PC-3 (cell line): ENCODE measurements at regions not wholly inside any gene's neighbourhood (a gene's known extent, or its start where the extent isn't known, plus 50 kb on each side); places are given as distances from the start of the nearest gene placed in this dataset.
"Not testable (repeated sequence)": the region's sequence is repeated elsewhere in the genome, so short reads cannot be mapped to it uniquely, and the experiment has no call there.

Experiments used
- ATAC-seq: fragments of 200-7000 bp; cut with Tn5 transposase; 2 replicates; pipeline ENCODE4 v1.9.1; 2020; ENCODE audit warnings: mild to moderate bottlenecking, moderate library complexity
- BruUV-seq: library from RNA; stranded (reverse); fragments of 400-500 nt; replicated peaks from 2 replicates; lab custom pipeline; 2021; lab: Mats Ljungman, UMichigan
- CTCF ChIA-PET: fragments of 300-600 bp; sonication (Branson Sonifier 250); formaldehyde crosslinking; loops from one replicate; lab custom pipeline; 2022; ENCODE audit warnings: antibody characterized with exemption; lab: Charles Lee
- POLR2A ChIA-PET: fragments of 300-600 bp; sonication (Branson Sonifier 250); formaldehyde crosslinking; loops from one replicate; lab custom pipeline; 2022; ENCODE audit warnings: antibody characterized with exemption; ENCODE audit not compliant: unreplicated experiment; lab: Charles Lee
- DNase-seq: peaks from one replicate; pipeline ENCODE4 v3.0.0-alpha.2; 2015
- H2AFZ ChIP-seq: fragments of 300-600 bp; sonication (generic); 2 replicates; pipeline ENCODE4 v1.6.0; 2016; ENCODE audit warnings: antibody characterized with exemption, low read length
- H3F3A ChIP-seq: fragments of 300-600 bp; sonication (generic); one replicate; pipeline ENCODE4 v1.6.0; 2017; ENCODE audit warnings: antibody characterized with exemption, low read length, control low read depth, mild to moderate bottlenecking; ENCODE audit not compliant: unreplicated experiment
- H3K27ac ChIP-seq: fragments of 300-600 bp; sonication (generic); 2 replicates; pipeline ENCODE4 v1.5.1; 2016; ENCODE audit warnings: mild to moderate bottlenecking, low read length
- H3K27me3 ChIP-seq: fragments of 300-600 bp; sonication (generic); 2 replicates; pipeline ENCODE4 v1.6.1; 2016; ENCODE audit warnings: low read length, mixed read lengths
- H3K36me3 ChIP-seq: fragments of 300-600 bp; sonication (generic); 2 replicates; pipeline ENCODE4 v1.6.1; 2016; ENCODE audit warnings: low read depth, mixed run types, low read length, mixed read lengths
- H3K4me1 ChIP-seq: fragments of 300-600 bp; sonication (generic); 2 replicates; pipeline ENCODE4 v1.5.1; 2016; ENCODE audit warnings: low read length; ENCODE audit not compliant: insufficient read depth
- H3K4me2 ChIP-seq: fragments of 300-600 bp; sonication (generic); 2 replicates; pipeline ENCODE4 v1.6.0; 2016; ENCODE audit warnings: low read length
- H3K4me3 ChIP-seq: fragments of 300-600 bp; sonication (generic); 2 replicates; pipeline ENCODE4 v1.5.1; 2016; ENCODE audit warnings: mild to moderate bottlenecking, low read length, mixed read lengths
- H3K79me2 ChIP-seq: fragments of 300-600 bp; sonication (generic); 2 replicates; pipeline ENCODE4 v1.6.1; 2017; ENCODE audit warnings: low read length, mixed read lengths
- H3K9ac ChIP-seq: fragments of 300-600 bp; sonication (generic); 2 replicates; pipeline ENCODE4 v1.6.0; 2016; ENCODE audit warnings: mild to moderate bottlenecking, low read length
- H3K9me2 ChIP-seq: fragments of 300-600 bp; sonication (generic); replicated peaks from 2 replicates; pipeline ENCODE4 v1.6.1; 2016; ENCODE audit warnings: mixed run types, low read length, mixed read lengths
- H3K9me3 ChIP-seq: fragments of 300-600 bp; sonication (generic); 2 replicates; pipeline ENCODE4 v1.6.1; 2016; ENCODE audit warnings: low read length, mixed read lengths
- H4K20me1 ChIP-seq: fragments of 300-600 bp; sonication (generic); 2 replicates; pipeline ENCODE4 v1.6.1; 2016; ENCODE audit warnings: low read length, mixed read lengths
- EZH2 ChIP-seq: fragments of 300-600 bp; sonication (generic); IDR thresholded peaks from one replicate; pipeline ENCODE4 v1.6.1; 2017; ENCODE audit warnings: antibody characterized with exemption, mild to moderate bottlenecking, low read length; ENCODE audit not compliant: unreplicated experiment
- EZH2phosphoT487 ChIP-seq: fragments of 300-600 bp; sonication (generic); IDR thresholded peaks from 2 replicates; pipeline ENCODE4 v1.6.1; 2018; ENCODE audit warnings: mild to moderate bottlenecking, antibody characterized with exemption, low read length, borderline replicate concordance
- intact Hi-C: fragments of 100-400 bp; cut with micrococcal nuclease; formaldehyde crosslinking; loops from 2 replicates; pipeline ENCODE4 v1.9.0; 2023
- TF ChIP-seq, protein P1 (sequence below): fragments of 300-600 bp; sonication (generic); conservative IDR thresholded peaks from 2 replicates; pipeline ENCODE4 v1.5.1; 2017; ENCODE audit warnings: antibody characterized with exemption, low read depth, mild to moderate bottlenecking, low read length

DNA sequence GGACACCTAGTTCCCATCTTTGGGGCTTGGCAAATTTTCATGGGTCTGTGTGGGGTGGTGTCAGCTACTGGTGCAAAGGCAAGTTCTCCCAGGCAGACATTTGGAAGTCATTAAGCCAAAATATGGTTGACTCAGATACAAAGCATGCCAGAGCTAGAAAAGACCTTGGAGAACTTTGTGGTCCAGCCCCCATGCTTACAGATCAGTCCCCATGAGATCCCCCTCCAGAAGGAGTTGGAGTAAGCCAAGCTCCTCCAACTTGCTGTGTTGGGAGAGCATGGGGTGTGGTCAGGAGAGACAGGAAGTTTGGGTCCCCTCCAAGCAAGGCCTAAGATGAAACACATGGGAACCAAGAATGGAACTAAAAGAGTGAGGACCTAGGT, 224.5 kb downstream of the CYP26B1 start:
- DNase-seq, result no peak
- intact Hi-C loops, result loop anchor here (5.0 to 10.0 kb wide), 3 partner anchors 74 to 654 kb away; no protein-coding TSS in a partner anchor
- Histone ChIP-seq H3K4me1 (peaks cover 6% of the 10 kb centered on the region), H3K9me3 (0 out of 2 replicates have a peak, but pooled peaks cover 5% of the 10 kb centered on the region), H2AFZ (no peak overlapping the region), H3K4me3 (no peak overlapping the region), H3K9me2 (no peaks in the 10 kb centered on the region), H3K79me2 (no peaks in the 10 kb centered on the region), H3K27ac (no peak overlapping the region), H3K36me3 (no peaks in the 10 kb centered on the region), H3F3A (no peaks in the 10 kb centered on the region), H3K27me3 (no peaks in the 10 kb centered on the region), H3K9ac (no peak overlapping the region), H3K4me2 (no peak overlapping the region), H4K20me1 (no peaks in the 10 kb centered on the region)
- no TSS peak for BruUV-seq
- ChIA-PET POLR2A (no interaction called here), CTCF (interaction anchor here (1.3 to 2.2 kb wide), 3 partner anchors 192 to 227 kb away, joined by 3 to 47 read pairs (median 11); no protein-coding TSS in a partner anchor)
- ATAC-seq, result no peak
- no peak for TF ChIP-seq EZH2

DNA sequence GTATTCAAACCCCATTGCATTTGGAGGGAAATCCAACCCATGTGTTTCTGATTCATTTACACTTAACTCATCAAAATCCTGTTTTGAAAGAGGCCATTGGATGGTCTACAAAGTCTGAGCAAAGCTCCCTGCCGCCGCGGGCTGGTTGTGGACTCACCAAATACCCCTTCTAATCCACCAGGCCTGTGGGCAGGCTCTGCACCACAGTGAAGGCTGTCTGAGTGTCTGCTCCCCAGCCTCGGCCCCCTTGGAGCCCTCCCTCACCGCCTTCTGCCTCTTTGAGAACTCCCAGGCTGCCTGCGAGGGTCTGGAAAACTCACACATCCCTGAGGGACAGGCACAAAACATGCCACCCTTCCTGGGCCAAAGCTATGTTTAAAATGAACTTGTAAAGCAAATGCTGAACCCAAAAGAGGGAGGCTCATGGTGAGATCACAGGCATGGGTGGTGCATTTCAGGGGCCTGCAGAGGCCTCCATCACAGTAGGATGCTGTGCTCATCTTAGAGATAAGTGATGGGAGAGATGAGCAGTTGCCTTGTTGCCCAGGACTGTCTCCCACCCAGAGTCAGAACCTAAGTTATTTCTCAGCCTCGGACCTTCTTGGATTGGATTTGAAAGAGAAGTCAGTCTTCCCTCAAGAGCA, 225.0 kb downstream of the CYP26B1 start:
- CTCF ChIA-PET, result no interaction called here
- DNase-seq (no peak), ATAC-seq (no peak)
- Histone ChIP-seq H3F3A (no peaks in the 10 kb centered on the region), H3K36me3 (no peaks in the 10 kb centered on the region), H3K4me2 (no peak overlapping the region), H3K4me3 (no peak overlapping the region), H3K9ac (no peak overlapping the region), H3K27ac (no peak overlapping the region), H3K27me3 (no peaks in the 10 kb centered on the region), H3K4me1 (peaks cover under 1% of the 10 kb centered on the region; the same call in 1 of the 2 replicates), H3K9me3 (0 out of 2 replicates have a peak, but pooled peaks cover 6% of the 10 kb centered on the region), H4K20me1 (no peaks in the 10 kb centered on the region), H2AFZ (no peak overlapping the region), H3K79me2 (no peaks in the 10 kb centered on the region), H3K9me2 (no peaks in the 10 kb centered on the region)
- POLR2A ChIA-PET, result no interaction called here
- BruUV-seq, result no TSS peak
- intact Hi-C loops, result loop anchor here (5.0 to 10.0 kb wide), 3 partner anchors 75 to 655 kb away; no protein-coding TSS in a partner anchor
- TF ChIP-seq EZH2phosphoT487, result no peak
- TF ChIP-seq, protein P1, sequence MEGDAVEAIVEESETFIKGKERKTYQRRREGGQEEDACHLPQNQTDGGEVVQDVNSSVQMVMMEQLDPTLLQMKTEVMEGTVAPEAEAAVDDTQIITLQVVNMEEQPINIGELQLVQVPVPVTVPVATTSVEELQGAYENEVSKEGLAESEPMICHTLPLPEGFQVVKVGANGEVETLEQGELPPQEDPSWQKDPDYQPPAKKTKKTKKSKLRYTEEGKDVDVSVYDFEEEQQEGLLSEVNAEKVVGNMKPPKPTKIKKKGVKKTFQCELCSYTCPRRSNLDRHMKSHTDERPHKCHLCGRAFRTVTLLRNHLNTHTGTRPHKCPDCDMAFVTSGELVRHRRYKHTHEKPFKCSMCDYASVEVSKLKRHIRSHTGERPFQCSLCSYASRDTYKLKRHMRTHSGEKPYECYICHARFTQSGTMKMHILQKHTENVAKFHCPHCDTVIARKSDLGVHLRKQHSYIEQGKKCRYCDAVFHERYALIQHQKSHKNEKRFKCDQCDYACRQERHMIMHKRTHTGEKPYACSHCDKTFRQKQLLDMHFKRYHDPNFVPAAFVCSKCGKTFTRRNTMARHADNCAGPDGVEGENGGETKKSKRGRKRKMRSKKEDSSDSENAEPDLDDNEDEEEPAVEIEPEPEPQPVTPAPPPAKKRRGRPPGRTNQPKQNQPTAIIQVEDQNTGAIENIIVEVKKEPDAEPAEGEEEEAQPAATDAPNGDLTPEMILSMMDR, result no peak
- TF ChIP-seq EZH2, result no peak

DNA sequence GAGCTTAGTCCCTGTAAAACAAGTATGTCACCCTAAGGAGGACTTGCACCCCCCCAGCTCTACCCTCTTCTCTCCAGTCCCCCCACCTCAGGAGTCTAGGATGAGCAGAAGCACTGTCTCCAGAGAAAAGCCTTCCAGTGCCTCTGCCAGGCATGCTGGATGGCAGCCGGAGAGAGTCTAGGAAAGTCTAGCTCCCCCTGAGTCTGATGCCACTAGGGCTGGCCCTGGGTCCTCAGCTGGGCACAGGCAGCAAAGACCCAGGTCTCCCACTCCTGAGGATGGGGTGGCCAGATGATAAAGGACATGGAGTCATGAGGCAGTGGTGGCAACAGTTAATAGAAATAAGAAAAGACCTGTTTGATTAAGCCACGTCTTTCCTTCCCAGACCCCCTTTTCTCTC, 225.6 kb downstream of the CYP26B1 start:
- DNase-seq, result no peak
- Histone ChIP-seq H3K27me3 (no peaks in the 10 kb centered on the region), H3K9me2 (no peaks in the 10 kb centered on the region), H3K9me3 (0 out of 2 replicates have a peak, but pooled peaks cover 6% of the 10 kb centered on the region), H3K4me2 (no peak overlapping the region), H3K79me2 (no peaks in the 10 kb centered on the region), H3K4me3 (no peak overlapping the region), H3K9ac (no peak overlapping the region), H3F3A (no peaks in the 10 kb centered on the region), H3K4me1 (no peaks in the 10 kb centered on the region), H2AFZ (no peak overlapping the region), H3K27ac (no peak overlapping the region), H3K36me3 (no peaks in the 10 kb centered on the region), H4K20me1 (no peaks in the 10 kb centered on the region)
- TF ChIP-seq, protein P1, result no peak
- TF ChIP-seq EZH2phosphoT487 (no peak), EZH2 (no peak)
- intact Hi-C loops, result loop anchor here (5.0 to 10.0 kb wide), 3 partner anchors 75 to 655 kb away; no protein-coding TSS in a partner anchor
- no peak for ATAC-seq
- CTCF ChIA-PET, result no interaction called here
- POLR2A ChIA-PET, result no interaction called here
- BruUV-seq, result no TSS peak

DNA sequence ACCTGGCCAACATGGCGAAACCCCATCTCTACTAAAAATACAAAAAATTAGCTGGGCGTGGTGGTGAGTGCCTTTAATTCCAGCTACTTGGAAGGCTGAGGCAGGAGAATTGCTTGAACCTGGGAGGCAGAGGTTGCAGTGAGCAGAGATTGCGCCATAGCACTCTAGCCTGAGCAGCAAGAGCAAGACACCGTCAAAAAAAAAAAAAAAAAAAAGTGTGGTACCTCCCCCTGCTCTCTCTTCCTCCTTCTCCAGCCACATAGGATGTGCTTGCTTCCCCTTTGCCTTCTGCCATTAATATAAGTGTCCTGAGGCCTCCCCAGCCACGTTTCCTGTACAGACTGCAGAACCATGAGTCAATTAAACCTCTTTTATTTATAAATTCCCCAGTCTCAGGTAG, 226.8 kb downstream of the CYP26B1 start:
- H3K27me3 ChIP-seq, H3K27ac ChIP-seq, H4K20me1 ChIP-seq, CTCF ChIA-PET, H3K4me1 ChIP-seq, H3K36me3 ChIP-seq, H3K79me2 ChIP-seq, H3K9me2 ChIP-seq, ATAC-seq, H3K9ac ChIP-seq, H3K4me2 ChIP-seq, H3K4me3 ChIP-seq, H2AFZ ChIP-seq, BruUV-seq, DNase-seq, POLR2A ChIA-PET, H3K9me3 ChIP-seq, H3F3A ChIP-seq: not testable (repeated sequence)
- intact Hi-C loops, result loop anchor here (5.0 to 10.0 kb wide), 3 partner anchors 76 to 656 kb away; no protein-coding TSS in a partner anchor
